ENCODE measurements at regions not wholly inside any gene's neighbourhood (a gene's known extent, or its start where the extent isn't known, plus 50 kb on each side); places are given as distances from the start of the nearest gene placed in this dataset.

DNA sequence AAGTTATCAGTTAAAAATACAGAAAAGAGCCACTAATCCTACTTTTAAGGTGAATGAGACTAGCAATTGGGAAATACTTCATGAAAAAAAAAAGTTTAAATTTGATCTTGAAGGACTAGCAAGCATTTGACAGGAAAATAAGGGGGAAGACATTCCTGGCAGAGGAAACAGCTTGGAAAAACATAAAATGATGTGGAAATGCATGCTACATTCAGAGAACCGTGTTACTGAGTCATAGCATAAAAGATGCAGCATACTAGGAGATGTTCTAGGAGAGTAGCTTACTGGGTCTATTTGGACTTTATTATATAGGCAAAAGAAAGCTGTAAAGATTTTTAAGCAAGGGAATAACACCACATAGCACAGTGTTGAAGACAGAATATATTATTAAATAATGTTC lies 108.6 kb upstream of the COL1A2 start:
- Histone ChIP-seq H3K4me1 (peaks cover 14% of the 10 kb centered on the region), H3K36me3 (replicated peaks in 1 of 2; ENCODE audit: insufficient read depth in 1 of 2, low read depth in 2 of 2) (no peaks in the 10 kb centered on the region), H3K27me3 (no peaks in the 10 kb centered on the region), H3K4me3 (no peak overlapping the region), H3K27ac (no peak overlapping the region), H3K9me3 (no peaks in the 10 kb centered on the region)
- DNase-seq (no peak), ATAC-seq (no peak)
- intact Hi-C loops (cut with DNase I), result no loop called here
- no peak for TF ChIP-seq CTCF (IDR thresholded peaks at IDR 0.05)
- TF ChIP-seq POLR2A (IDR thresholded peaks at IDR 0.05), result no peak
- WGBS, 2 donors, result 41 to 56% methylated on average over 1 of the region's 1 CpG

- no peaks in the 10 kb centered on the region for H3K9me3 ChIP-seq
- no peak overlapping the region for H3K27ac ChIP-seq
- no peaks in the 10 kb centered on the region for H3K4me1 ChIP-seq
- WGBS, 2 donors, result 53 to 55% methylated on average over 1 of the region's 1 CpG
- TF ChIP-seq POLR2A (IDR thresholded peaks at IDR 0.05), result no peak
- no peak for TF ChIP-seq CTCF (IDR thresholded peaks at IDR 0.05)
- DNase-seq (no peak), ATAC-seq (no peak)
- H3K4me3 ChIP-seq, result no peak overlapping the region
- no peaks in the 10 kb centered on the region for H3K27me3 ChIP-seq
- intact Hi-C loops (cut with DNase I), result no loop called here
- no peaks in the 10 kb centered on the region for H3K36me3 ChIP-seq (replicated peaks in 1 of 2; ENCODE audit: insufficient read depth in 1 of 2, low read depth in 2 of 2)
These were observed 106.6 kb upstream of the COL1A2 start for GRCh38 chr7:94288096-94288495.

GRCh38 chr7:94289071-94289470 lies 105.6 kb upstream of the COL1A2 start:
- ATAC-seq (peak; percentile 91), DNase-seq (peak; percentile 72 to 82 (median 78))
- Histone ChIP-seq H3K9me3 (no peaks in the 10 kb centered on the region), H3K4me3 (no peak overlapping the region), H3K36me3 (replicated peaks in 1 of 2; ENCODE audit: insufficient read depth in 1 of 2, low read depth in 2 of 2) (no peaks in the 10 kb centered on the region), H3K4me1 (no peaks in the 10 kb centered on the region), H3K27ac (no peak overlapping the region), H3K27me3 (no peaks in the 10 kb centered on the region)
- 44 to 61% methylated on average over 1 of the region's 1 CpG for WGBS, 2 donors
- intact Hi-C loops (cut with DNase I), result no loop called here
- TF ChIP-seq CTCF (IDR thresholded peaks at IDR 0.05), result peak; percentile 68 to 96 (median 95)
- no peak for TF ChIP-seq POLR2A (IDR thresholded peaks at IDR 0.05)

GRCh38 chr7:94294471-94295131 lies 100.1 kb upstream of the COL1A2 start:
- 67% methylated on average over 6 of the region's 6 CpGs for WGBS, 2 donors
- ATAC-seq (no peak), DNase-seq (no peak)
- Histone ChIP-seq H3K27ac (no peak overlapping the region), H3K36me3 (replicated peaks in 1 of 2; ENCODE audit: insufficient read depth in 1 of 2, low read depth in 2 of 2) (no peaks in the 10 kb centered on the region), H3K27me3 (no peaks in the 10 kb centered on the region), H3K4me3 (no peak overlapping the region), H3K4me1 (peaks cover 5% of the 10 kb centered on the region), H3K9me3 (no peaks in the 10 kb centered on the region)
- intact Hi-C loops (cut with DNase I), result loop anchor here (5.0 kb wide), 1 partner anchor 98 kb away; the partner anchor contains the start of gene COL1A2
- no peak for TF ChIP-seq CTCF (IDR thresholded peaks at IDR 0.05)
- TF ChIP-seq POLR2A (IDR thresholded peaks at IDR 0.05), result no peak

GRCh38 chr7:94295850-94296249 lies 98.8 kb upstream of the COL1A2 start:
- H3K36me3 ChIP-seq (replicated peaks in 1 of 2; ENCODE audit: insufficient read depth in 1 of 2, low read depth in 2 of 2), result no peaks in the 10 kb centered on the region
- WGBS, 2 donors, result 57 to 71% methylated on average over 4 of the region's 4 CpGs
- no peaks in the 10 kb centered on the region for H3K27me3 ChIP-seq
- peak; percentile 65 for ATAC-seq
- intact Hi-C loops (cut with DNase I), result no loop called here
- H3K4me1 ChIP-seq, result peaks cover 6% of the 10 kb centered on the region
- H3K4me3 ChIP-seq, result no peak overlapping the region
- TF ChIP-seq POLR2A (IDR thresholded peaks at IDR 0.05) (no peak), CTCF (IDR thresholded peaks at IDR 0.05) (peak in 5 of 7 experiments; percentile 27 to 54 (median 50))
- no peaks in the 10 kb centered on the region for H3K9me3 ChIP-seq
- DNase-seq, result no peak
- H3K27ac ChIP-seq, result no peak overlapping the region
